ENCODE measurements at regions not wholly inside any gene's neighbourhood (a gene's known extent, or its start where the extent isn't known, plus 50 kb on each side); places are given as distances from the start of the nearest gene placed in this dataset.
A peak's percentile ranks its signal among the peaks of the same experiment; 100 is the strongest.

- DNase-seq (no peak), ATAC-seq (no peak)
- Histone ChIP-seq H3K4me1 (ENCODE audit: low read depth) (no peaks in the 10 kb centered on the region), H3K4me3 (no peak overlapping the region), H3K9me3 (no peaks in the 10 kb centered on the region), H3K36me3 (ENCODE audit: low read depth) (no peaks in the 10 kb centered on the region)
- TF ChIP-seq CTCF (IDR thresholded peaks at IDR 0.05), result no peak
- intact Hi-C loops (cut with DNase I, micrococcal nuclease), result no loop called here
These were observed 280.5 kb downstream of the TLL1 start for GRCh38 chr4:166153548-166153947.

- DNase-seq, result no peak
- no peaks in the 10 kb centered on the region for H3K36me3 ChIP-seq (ENCODE audit: low read depth)
- TF ChIP-seq CTCF (IDR thresholded peaks at IDR 0.05), result no peak
- intact Hi-C loops (cut with DNase I, micrococcal nuclease), result loop anchor here in 1 of 2 donors (10.0 kb wide), 1 partner anchor 432 kb away; no protein-coding TSS in a partner anchor
- H3K9me3 ChIP-seq, result no peaks in the 10 kb centered on the region
- H3K4me1 ChIP-seq (ENCODE audit: low read depth), result no peaks in the 10 kb centered on the region
- no peak for ATAC-seq
- no peak overlapping the region for H3K4me3 ChIP-seq
These were observed 289.3 kb downstream of the TLL1 start for GRCh38 chr4:166162327-166162726.

- Histone ChIP-seq H3K36me3 (ENCODE audit: low read depth) (no peaks in the 10 kb centered on the region), H3K4me3 (no peak overlapping the region), H3K9me3 (no peaks in the 10 kb centered on the region), H3K4me1 (ENCODE audit: low read depth) (no peaks in the 10 kb centered on the region)
- intact Hi-C loops (cut with DNase I, micrococcal nuclease), result loop anchor here in 1 of 2 donors (10.0 kb wide), 1 partner anchor 429 kb away; no protein-coding TSS in a partner anchor
- TF ChIP-seq CTCF (IDR thresholded peaks at IDR 0.05), result peak; percentile 61
- DNase-seq, result peak in 1 of 3 donors; percentile 27
- ATAC-seq, result peak; percentile 74
These were observed 292.9 kb downstream of the TLL1 start for GRCh38 chr4:166165829-166166420.

- intact Hi-C loops (cut with DNase I, micrococcal nuclease), result loop anchor here in 1 of 2 donors (10.0 kb wide), 1 partner anchor 426 kb away; no protein-coding TSS in a partner anchor
- TF ChIP-seq CTCF (IDR thresholded peaks at IDR 0.05), result no peak
- no peak for DNase-seq
- Histone ChIP-seq H3K4me1 (ENCODE audit: low read depth) (no peaks in the 10 kb centered on the region), H3K4me3 (no peak overlapping the region), H3K36me3 (ENCODE audit: low read depth) (no peaks in the 10 kb centered on the region), H3K9me3 (no peaks in the 10 kb centered on the region)
- peak; percentile 43 for ATAC-seq
These were observed 296.1 kb downstream of the TLL1 start for GRCh38 chr4:166169111-166169510.

- Histone ChIP-seq H3K4me3 (no peak overlapping the region), H3K4me1 (ENCODE audit: low read depth) (no peaks in the 10 kb centered on the region), H3K9me3 (no peaks in the 10 kb centered on the region), H3K36me3 (ENCODE audit: low read depth) (no peaks in the 10 kb centered on the region)
- no peak for TF ChIP-seq CTCF (IDR thresholded peaks at IDR 0.05)
- DNase-seq (no peak), ATAC-seq (peak; percentile 58)
- intact Hi-C loops (cut with DNase I, micrococcal nuclease), result no loop called here
These were observed 299.6 kb downstream of the TLL1 start for GRCh38 chr4:166172619-166173018.

Data from mucosa of descending colon (tissue), 3 donors.